Tibial artery (tissue), 4 donors: ENCODE measurements at regions not wholly inside any gene's neighbourhood (a gene's known extent, or its start where the extent isn't known, plus 50 kb on each side); places are given as distances from the start of the nearest gene placed in this dataset.

Experiments
- DNase-seq, 2 donors: peaks; one replicate each; pipeline ENCODE4 v3.0.0-alpha.2; 2019
- H3K27ac ChIP-seq, 2 donors: fragments of 200-600 bp; sonication (generic) in 1 of 2; 1 replicate in 1 of 2; 2 replicates in 1 of 2; pipeline ENCODE4 v1.5.1; 2018 to 2019; ENCODE audit warnings: mild to moderate bottlenecking in 1 of 2
- H3K27me3 ChIP-seq, 2 donors: fragments of 200-600 bp; sonication (generic) in 1 of 2; one replicate each; pipeline versions ENCODE4 v1.5.1 to v1.6.0; 2016 to 2019
- H3K36me3 ChIP-seq, 3 donors: fragments of 200-600 bp; sonication (generic) in 2 of 3; one replicate each; pipeline ENCODE4 v1.5.1; 2016 to 2019; ENCODE audit warnings: mild to moderate bottlenecking in 2 of 3
- H3K4me1 ChIP-seq, 4 donors: fragments of 200-600 bp; sonication (generic) in 2 of 4; 1 replicate in 3 of 4; 2 replicates in 1 of 4; pipeline ENCODE4 v1.5.1; 2016 to 2019
- H3K4me3 ChIP-seq, 2 donors: fragments of 200-600 bp; sonication (generic) in 1 of 2; 1 replicate in 1 of 2; 2 replicates in 1 of 2; pipeline ENCODE4 v1.5.1; 2018 to 2019; ENCODE audit warnings: mild to moderate bottlenecking in 2 of 2
- H3K9me3 ChIP-seq, 3 donors: fragments of 200-600 bp; sonication (generic) in 1 of 3; one replicate each; pipeline ENCODE4 v1.5.1; 2016 to 2019
- CTCF ChIP-seq, 2 experiments: fragments of 200-600 bp in 1 of 2; fragments of 450-650 bp in 1 of 2; IDR thresholded peaks; one replicate each; pipeline ENCODE4 v1.5.1; 2017 to 2019; ENCODE audit warnings: antibody characterized with exemption in 2 of 2, mild to moderate bottlenecking in 1 of 2, moderate library complexity in 1 of 2
- intact Hi-C: fragments of 100-400 bp; cut with DNase I; formaldehyde crosslinking; loops from one replicate; pipeline ENCODE4 v1.15.0; 2023; ENCODE audit warnings: low total_unique reads

- no peaks in the 10 kb centered on the region for H3K4me1 ChIP-seq
- H3K27ac ChIP-seq: no peak overlapping the region
- intact Hi-C loops: no loop called here
These were observed 166.5 kb upstream of the JARID2 start for GRCh38 chr6:15079288-15079817.

GRCh38 chr6:15080895-15081294, 165.0 kb upstream of the JARID2 start:
- Histone ChIP-seq H3K27me3 (peaks cover 0 to 5% of the 10 kb centered on the region in 2 donors), H3K4me3 (no peak overlapping the region), H3K27ac (no peak overlapping the region), H3K9me3 (no peaks in the 10 kb centered on the region), H3K4me1 (no peaks in the 10 kb centered on the region), H3K36me3 (no peaks in the 10 kb centered on the region)
- TF ChIP-seq CTCF (IDR thresholded peaks at IDR 0.05): no peak
- intact Hi-C loops: no loop called here
- no peak for DNase-seq

More at GRCh38 chr6:15079288-15079817, 166.5 kb upstream of the JARID2 start:
- TF ChIP-seq CTCF (IDR thresholded peaks at IDR 0.05): no peak
- DNase-seq: no peak
- peaks cover 0 to 5% of the 10 kb centered on the region in 2 donors for H3K27me3 ChIP-seq
- H3K9me3 ChIP-seq: no peaks in the 10 kb centered on the region
- no peak overlapping the region for H3K4me3 ChIP-seq
- no peaks in the 10 kb centered on the region for H3K36me3 ChIP-seq

- DNase-seq: no peak
- Histone ChIP-seq H3K27ac (no peak overlapping the region), H3K27me3 (peaks cover 0 to 5% of the 10 kb centered on the region in 2 donors), H3K4me3 (no peak overlapping the region), H3K36me3 (no peaks in the 10 kb centered on the region), H3K4me1 (no peaks in the 10 kb centered on the region), H3K9me3 (no peaks in the 10 kb centered on the region)
- TF ChIP-seq CTCF (IDR thresholded peaks at IDR 0.05): no peak
- intact Hi-C loops: no loop called here
These were observed 164.4 kb upstream of the JARID2 start for GRCh38 chr6:15081447-15081846.

GRCh38 chr6:15082708-15083107, 163.2 kb upstream of the JARID2 start:
- TF ChIP-seq CTCF (IDR thresholded peaks at IDR 0.05): no peak
- Histone ChIP-seq H3K9me3 (no peaks in the 10 kb centered on the region), H3K36me3 (no peaks in the 10 kb centered on the region), H3K4me1 (no peaks in the 10 kb centered on the region), H3K4me3 (no peak overlapping the region), H3K27me3 (no peaks in the 10 kb centered on the region), H3K27ac (no peak overlapping the region)
- no peak for DNase-seq
- intact Hi-C loops: no loop called here

- Histone ChIP-seq H3K4me1 (no peaks in the 10 kb centered on the region), H3K36me3 (no peaks in the 10 kb centered on the region), H3K9me3 (no peaks in the 10 kb centered on the region), H3K27ac (no peak overlapping the region), H3K27me3 (no peaks in the 10 kb centered on the region), H3K4me3 (no peak overlapping the region)
- intact Hi-C loops: no loop called here
- DNase-seq: no peak
- no peak for TF ChIP-seq CTCF (IDR thresholded peaks at IDR 0.05)
These were observed 159.3 kb upstream of the JARID2 start for GRCh38 chr6:15086348-15087158.
